SK-N-SH treated with all-trans-retinoic acid at 6 μM for 48 hours (cell line): ENCODE measurements at regions not wholly inside any gene's neighbourhood (a gene's known extent, or its start where the extent isn't known, plus 50 kb on each side); places are given as distances from the start of the nearest gene placed in this dataset.

Experiments used
- ATAC-seq: fragments of 200-7000 bp; cut with Tn5 transposase; 3 replicates; pipeline ENCODE4 v1.9.1; 2020; ENCODE audit warnings: mild to moderate bottlenecking, moderate library complexity
- ARNTL ChIP-seq: fragments of 450-650 bp; formaldehyde crosslinking; IDR thresholded peaks from 2 replicates; pipeline ENCODE4 v1.5.0; 2020; ENCODE audit warnings: low read depth, mild to moderate bottlenecking, moderate library complexity, borderline replicate concordance
- BACH2 ChIP-seq: fragments of 250-450 bp; sonication (Bioruptor Pico); IDR thresholded peaks from 2 replicates; pipeline ENCODE4 v1.9.0; 2021; ENCODE audit warnings: mild to moderate bottlenecking, borderline replicate concordance
- CSDC2 ChIP-seq: fragments of 250-450 bp; sonication (Bioruptor Pico); IDR thresholded peaks from 2 replicates; pipeline ENCODE4 v1.5.0; 2020; ENCODE audit warnings: mild to moderate bottlenecking, moderate library complexity
- CSRNP3 ChIP-seq: fragments of 250-450 bp; sonication (Bioruptor Pico); IDR thresholded peaks from 2 replicates; pipeline ENCODE4 v1.5.1; 2021; ENCODE audit warnings: mild to moderate bottlenecking, moderate library complexity
- ESRRG ChIP-seq: fragments of 250-450 bp; sonication (Bioruptor Pico); IDR thresholded peaks from 2 replicates; pipeline ENCODE4 v1.6.1; 2021; ENCODE audit warnings: mild to moderate bottlenecking
- GLIS3 ChIP-seq: fragments of 250-450 bp; sonication (Bioruptor Pico); IDR thresholded peaks from 2 replicates; pipeline ENCODE4 v1.5.0; 2020; ENCODE audit warnings: mild to moderate bottlenecking, moderate library complexity
- ISL1 ChIP-seq: fragments of 250-450 bp; sonication (Bioruptor Pico); IDR thresholded peaks from 2 replicates; pipeline ENCODE4 v2.1.2; 2022; ENCODE audit warnings: mild to moderate bottlenecking, moderate library complexity
- OSR1 ChIP-seq: fragments of 250-450 bp; sonication (Bioruptor Pico); IDR thresholded peaks from 2 replicates; pipeline ENCODE4 v1.8.0; 2022; ENCODE audit warnings: moderate library complexity, mild to moderate bottlenecking, inconsistent platforms
- POU6F1 ChIP-seq: fragments of 250-450 bp; sonication (Bioruptor Pico); IDR thresholded peaks from 2 replicates; pipeline ENCODE4 v1.8.0; 2021; ENCODE audit warnings: low read depth, mild to moderate bottlenecking, moderate library complexity, borderline replicate concordance
- RARB ChIP-seq: fragments of 250-450 bp; sonication (Bioruptor Pico); IDR thresholded peaks from 2 replicates; pipeline ENCODE4 v1.8.0; 2021; ENCODE audit warnings: mild to moderate bottlenecking, moderate library complexity
- TOX ChIP-seq: fragments of 250-450 bp; sonication (Bioruptor Pico); IDR thresholded peaks from 2 replicates; pipeline ENCODE4 v1.8.0; 2021; ENCODE audit warnings: mild to moderate bottlenecking, moderate library complexity, borderline replicate concordance
- TSHZ2 ChIP-seq: fragments of 250-450 bp; sonication (Bioruptor Pico); IDR thresholded peaks from 2 replicates; pipeline ENCODE4 v1.5.0; 2020; ENCODE audit warnings: mild to moderate bottlenecking, moderate library complexity
- ZFP3 ChIP-seq: fragments of 250-450 bp; sonication (Bioruptor Pico); IDR thresholded peaks from 2 replicates; pipeline ENCODE4 v1.5.0; 2020; ENCODE audit warnings: mild to moderate bottlenecking, moderate library complexity
- ZFP30 ChIP-seq: fragments of 450-650 bp; formaldehyde crosslinking; IDR thresholded peaks from 2 replicates; pipeline ENCODE4 v1.5.0; 2022; ENCODE audit warnings: mild to moderate bottlenecking, moderate library complexity
- ZNF565 ChIP-seq: fragments of 450-650 bp; formaldehyde crosslinking; conservative IDR thresholded peaks from 2 replicates; pipeline ENCODE4 v1.5.0; 2020; ENCODE audit warnings: low read depth, mild to moderate bottlenecking, moderate library complexity
- ZNF70 ChIP-seq: fragments of 450-650 bp; formaldehyde crosslinking; IDR thresholded peaks from 2 replicates; pipeline ENCODE4 v1.5.0; 2020; ENCODE audit warnings: mild to moderate bottlenecking, moderate library complexity
- ZNF8 ChIP-seq: fragments of 450-650 bp; formaldehyde crosslinking; IDR thresholded peaks from 2 replicates; pipeline ENCODE4 v1.5.0; 2020; ENCODE audit warnings: mild to moderate bottlenecking, moderate library complexity

- ATAC-seq = no peak
- TF ChIP-seq CSRNP3 (CRISPR knock-in tag) (no peak), ZFP30 (CRISPR knock-in tag) (no peak), TOX (CRISPR knock-in tag) (no peak), BACH2 (CRISPR knock-in tag) (no peak), ZFP3 (no peak), CSDC2 (CRISPR knock-in tag) (no peak), OSR1 (no peak), ARNTL (CRISPR knock-in tag) (no peak), POU6F1 (CRISPR knock-in tag) (no peak), ZNF70 (CRISPR knock-in tag) (no peak)
Measured at GRCh38 chr10:117748058-117748457, 205.5 kb downstream of the EMX2 start.

GRCh38 chr10:117750616-117751015 lies 208.1 kb downstream of the EMX2 start:
- no peak for ATAC-seq
- no peak for TF ChIP-seq ARNTL (CRISPR knock-in tag)
- no peak for TF ChIP-seq ESRRG (CRISPR knock-in tag)
- no peak for TF ChIP-seq ISL1
- TF ChIP-seq POU6F1 (CRISPR knock-in tag) = no peak
- no peak for TF ChIP-seq BACH2 (CRISPR knock-in tag)
- TF ChIP-seq, all 23 proteins: peak for 0

- no peak for ATAC-seq
Measured at GRCh38 chr10:117751259-117751658, 208.7 kb downstream of the EMX2 start.

More at GRCh38 chr10:117751259-117751658, 208.7 kb downstream of the EMX2 start:
- TF ChIP-seq ZNF565 = no peak
- TF ChIP-seq GLIS3 (CRISPR knock-in tag) = no peak
- no peak for TF ChIP-seq TSHZ2 (CRISPR knock-in tag)
- no peak for TF ChIP-seq ISL1
- no peak for TF ChIP-seq ZNF8 (CRISPR knock-in tag)
- no peak for TF ChIP-seq ESRRG (CRISPR knock-in tag)
- TF ChIP-seq RARB (CRISPR knock-in tag) = no peak
- TF ChIP-seq ARNTL (CRISPR knock-in tag) = no peak
- TF ChIP-seq CSRNP3 (CRISPR knock-in tag) = no peak
